Neural cell (in vitro differentiated cells): ENCODE measurements at regions not wholly inside any gene's neighbourhood (a gene's known extent, or its start where the extent isn't known, plus 50 kb on each side); places are given as distances from the start of the nearest gene placed in this dataset.

Experiments used
- CTCF ChIP-seq: fragments of 450-650 bp; IDR thresholded peaks from 2 replicates; pipeline ENCODE4 v1.5.1; 2014; ENCODE audit warnings: antibody characterized with exemption, mild to moderate bottlenecking, moderate library complexity; ENCODE audit not compliant: poor library complexity, severe bottlenecking
- EP300 ChIP-seq: fragments of 450-650 bp; conservative IDR thresholded peaks from 2 replicates; pipeline ENCODE4 v1.6.1; 2014; ENCODE audit warnings: antibody characterized with exemption, mild to moderate bottlenecking, moderate library complexity; ENCODE audit not compliant: poor library complexity, severe bottlenecking
- EZH2 ChIP-seq: fragments of 200-600, 300-800 bp; shearing (Covaris generic), sonication (generic); IDR thresholded peaks from 2 replicates; pipeline ENCODE4 v1.6.1; 2014; ENCODE audit warnings: antibody characterized with exemption, low read length, borderline replicate concordance, mild to moderate bottlenecking; ENCODE audit not compliant: insufficient read depth, poor library complexity, severe bottlenecking
- MXI1 ChIP-seq: fragments of 450-650 bp; conservative IDR thresholded peaks from 2 replicates; pipeline ENCODE4 v1.6.1; 2014; ENCODE audit warnings: antibody characterized with exemption, mild to moderate bottlenecking; ENCODE audit not compliant: poor library complexity, severe bottlenecking
- POLR2AphosphoS5 ChIP-seq: IDR thresholded peaks from 2 replicates; pipeline ENCODE4 v1.6.1; 2012
- REST ChIP-seq: IDR thresholded peaks from 2 replicates; pipeline ENCODE4 v1.6.1; 2012; ENCODE audit warnings: borderline replicate concordance
- SMC3 ChIP-seq: fragments of 450-650 bp; conservative IDR thresholded peaks from 2 replicates; pipeline ENCODE4 v1.6.1; 2014; ENCODE audit warnings: antibody characterized with exemption, mild to moderate bottlenecking, moderate library complexity; ENCODE audit not compliant: poor library complexity

- TF ChIP-seq CTCF, result no peak
- TF ChIP-seq EP300, result no peak
- no peak for TF ChIP-seq EZH2
- no peak for TF ChIP-seq REST
- no peak for TF ChIP-seq MXI1
- no peak for TF ChIP-seq SMC3
- TF ChIP-seq POLR2AphosphoS5, result no peak
These were observed 276.9 kb upstream of the IGFBP3 start for GRCh38 chr7:46197785-46198540.
